CD4-positive, CD25-positive, alpha-beta regulatory T cell (primary cell): ENCODE measurements at regions not wholly inside any gene's neighbourhood (a gene's known extent, or its start where the extent isn't known, plus 50 kb on each side); places are given as distances from the start of the nearest gene placed in this dataset.

Experiments
- ATAC-seq, 2 donors: fragments of 150-1000 bp; cut with Tn5 transposase; one replicate each; pipeline ENCODE4 v1.10.0; 2021; ENCODE audit warnings: low read depth in 2 of 2, moderate number of reproducible peaks in 2 of 2, moderate library complexity in 1 of 2
- DNase-seq, 3 donors: peaks; one replicate each; pipeline versions ENCODE4 v3.0.0 to v3.0.0-alpha.2; 2012 to 2022; ENCODE audit warnings: mixed read lengths in 1 of 3
- H3K27ac ChIP-seq: one replicate; pipeline ENCODE4 v1.7.0; 2013; ENCODE audit warnings: mild to moderate bottlenecking, low read length; ENCODE audit not compliant: insufficient read depth, poor library complexity, severe bottlenecking
- H3K27me3 ChIP-seq: one replicate; pipeline ENCODE4 v1.7.0; 2013; ENCODE audit warnings: low read length; ENCODE audit not compliant: control insufficient read depth, insufficient read depth
- H3K36me3 ChIP-seq: one replicate; pipeline ENCODE4 v1.7.0; 2013; ENCODE audit warnings: mild to moderate bottlenecking, low read length, moderate library complexity; ENCODE audit not compliant: control insufficient read depth, insufficient read depth
- H3K4me1 ChIP-seq: 2 replicates; pipeline ENCODE4 v1.7.0; 2013; ENCODE audit warnings: mild to moderate bottlenecking, low read length; ENCODE audit not compliant: insufficient read depth, control insufficient read depth, poor library complexity, severe bottlenecking
- H3K4me3 ChIP-seq: one replicate; pipeline ENCODE4 v1.7.0; 2013; ENCODE audit warnings: low read depth, mild to moderate bottlenecking, low read length, moderate library complexity
- H3K9me3 ChIP-seq, 2 experiments: 1 replicate in 1 of 2; 2 replicates in 1 of 2; pipeline ENCODE4 v1.7.0; 2013; ENCODE audit warnings: low read length in 2 of 2, mild to moderate bottlenecking in 1 of 2, moderate library complexity in 1 of 2; ENCODE audit not compliant: control insufficient read depth in 2 of 2
- H3K27ac Mint-ChIP-seq, 3 donors: one replicate each; pipeline ENCODE4 v1.8.0; 2020 to 2022; ENCODE audit warnings: mild to moderate bottlenecking in 3 of 3, mixed read lengths in 3 of 3, moderate library complexity in 2 of 3
- H3K27me3 Mint-ChIP-seq: one replicate; pipeline ENCODE4 v1.8.0; 2022; ENCODE audit warnings: mild to moderate bottlenecking, mixed read lengths
- H3K36me3 Mint-ChIP-seq: one replicate; pipeline ENCODE4 v1.8.0; 2020; ENCODE audit warnings: mixed read lengths
- H3K4me1 Mint-ChIP-seq, 4 donors: one replicate each; pipeline ENCODE4 v1.8.0; 2020 to 2022; ENCODE audit warnings: mixed read lengths in 4 of 4, mild to moderate bottlenecking in 1 of 4
- H3K4me3 Mint-ChIP-seq, 4 donors: one replicate each; pipeline ENCODE4 v1.8.0; 2020 to 2022; ENCODE audit warnings: mild to moderate bottlenecking in 4 of 4, mixed read lengths in 4 of 4, moderate library complexity in 3 of 4
- H3K9me3 Mint-ChIP-seq, 7 donors: one replicate each; pipeline ENCODE4 v1.8.0; 2020 to 2022; ENCODE audit warnings: mixed read lengths in 7 of 7, mild to moderate bottlenecking in 3 of 7, moderate library complexity in 2 of 7

DNA sequence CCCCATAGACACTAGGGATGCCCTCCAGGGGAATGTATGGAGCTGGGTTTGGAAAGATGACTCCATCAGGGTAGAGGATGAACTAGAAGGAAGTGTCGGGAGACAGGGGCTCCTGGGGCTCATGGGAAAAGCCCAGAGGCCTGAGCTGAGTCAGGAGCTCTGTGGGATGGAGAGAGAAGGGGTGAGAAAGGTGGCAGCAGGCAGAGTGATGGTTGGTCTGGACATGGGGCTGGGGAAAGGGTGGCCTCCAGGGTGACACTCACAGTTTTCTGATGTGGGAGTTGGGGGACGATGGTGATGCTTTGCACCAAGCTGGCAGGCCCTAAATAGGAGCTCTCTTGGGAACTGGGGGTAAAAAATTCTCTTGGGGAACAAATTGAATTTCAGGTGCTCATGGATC lies 213.5 kb upstream of the MVB12B start:
- Mint-ChIP-seq H3K9me3 (no peaks in the 10 kb centered on the region), H3K27ac (no peak overlapping the region), H3K4me3 (no peak overlapping the region), H3K27me3 (peaks cover 4% of the 10 kb centered on the region), H3K4me1 (no peaks in the 10 kb centered on the region), H3K36me3 (no peaks in the 10 kb centered on the region)
- Histone ChIP-seq H3K9me3 (no peaks in the 10 kb centered on the region), H3K27me3 (no peaks in the 10 kb centered on the region), H3K4me1 (no peaks in the 10 kb centered on the region), H3K36me3 (no peaks in the 10 kb centered on the region), H3K4me3 (no peak overlapping the region), H3K27ac (no peak overlapping the region)
- DNase-seq (no peak), ATAC-seq (no peak)

DNA sequence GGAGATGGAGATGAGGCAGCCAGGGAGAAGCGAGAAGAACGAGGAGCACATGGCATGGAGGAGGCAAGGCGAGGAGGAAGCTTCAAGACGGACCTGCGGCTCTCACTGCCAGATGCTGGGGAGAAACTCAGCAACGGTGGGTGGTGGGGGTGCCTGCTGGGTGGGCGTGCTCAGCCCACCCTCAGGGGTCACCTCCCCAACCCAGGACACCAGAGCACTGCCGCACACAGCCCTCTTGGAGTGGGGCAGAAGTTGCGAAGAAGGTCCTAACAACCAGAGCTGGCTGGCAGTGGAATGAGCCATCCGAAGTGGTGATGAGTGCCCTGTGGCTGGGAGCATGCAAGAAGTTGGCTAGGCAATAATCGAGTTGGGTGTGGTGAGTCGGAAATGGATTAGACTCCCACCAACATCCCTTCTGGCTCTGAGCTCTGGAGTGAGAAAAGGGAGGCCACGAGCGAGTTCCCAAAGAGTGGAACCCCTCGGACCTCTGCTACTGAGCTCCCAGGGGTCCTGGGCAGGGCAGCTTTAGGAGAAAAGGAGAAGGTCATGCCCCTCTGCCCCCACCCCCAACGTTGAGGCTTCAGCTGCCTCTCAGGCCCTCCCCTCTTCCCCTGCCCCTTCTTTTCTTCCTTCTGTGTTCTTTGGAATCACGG lies 212.7 kb upstream of the MVB12B start:
- H3K36me3 Mint-ChIP-seq = no peaks in the 10 kb centered on the region
- ATAC-seq (no peak), DNase-seq (no peak)
- H3K27me3 ChIP-seq = no peaks in the 10 kb centered on the region
- no peaks in the 10 kb centered on the region for H3K9me3 ChIP-seq
- no peaks in the 10 kb centered on the region for H3K4me1 Mint-ChIP-seq
- no peak overlapping the region for H3K27ac Mint-ChIP-seq
- no peaks in the 10 kb centered on the region for H3K4me1 ChIP-seq
- H3K4me3 Mint-ChIP-seq = no peak overlapping the region
- H3K27ac ChIP-seq = no peak overlapping the region
- no peaks in the 10 kb centered on the region for H3K36me3 ChIP-seq
- H3K4me3 ChIP-seq = no peak overlapping the region
- no peaks in the 10 kb centered on the region for H3K9me3 Mint-ChIP-seq
- peaks cover 4% of the 10 kb centered on the region for H3K27me3 Mint-ChIP-seq

DNA sequence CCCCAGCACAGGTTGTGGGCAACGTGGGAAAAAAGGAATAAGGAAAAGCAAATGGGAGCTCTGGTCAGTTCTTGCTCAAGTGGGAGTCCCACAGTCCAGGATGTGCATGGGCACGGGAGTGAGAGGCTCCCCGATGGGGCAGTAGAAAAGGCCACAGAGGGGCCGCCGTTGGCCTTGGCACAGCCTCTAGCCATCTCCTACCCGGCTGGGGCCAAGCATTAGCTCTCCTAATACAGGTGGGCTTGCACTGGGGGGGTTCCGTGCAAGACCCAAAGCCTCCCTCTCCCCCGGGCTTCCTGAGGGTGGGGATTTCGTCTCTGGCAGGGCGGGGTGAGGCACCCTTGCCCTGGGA lies 212.2 kb upstream of the MVB12B start:
- ATAC-seq = no peak
- Mint-ChIP-seq H3K4me1 (no peaks in the 10 kb centered on the region), H3K27ac (no peak overlapping the region), H3K27me3 (peaks cover 4% of the 10 kb centered on the region), H3K9me3 (no peaks in the 10 kb centered on the region), H3K4me3 (no peak overlapping the region), H3K36me3 (no peaks in the 10 kb centered on the region)
- Histone ChIP-seq H3K27me3 (no peaks in the 10 kb centered on the region), H3K4me3 (no peak overlapping the region), H3K9me3 (no peaks in the 10 kb centered on the region), H3K27ac (no peak overlapping the region), H3K4me1 (no peaks in the 10 kb centered on the region), H3K36me3 (no peaks in the 10 kb centered on the region)
- no peak for DNase-seq

DNA sequence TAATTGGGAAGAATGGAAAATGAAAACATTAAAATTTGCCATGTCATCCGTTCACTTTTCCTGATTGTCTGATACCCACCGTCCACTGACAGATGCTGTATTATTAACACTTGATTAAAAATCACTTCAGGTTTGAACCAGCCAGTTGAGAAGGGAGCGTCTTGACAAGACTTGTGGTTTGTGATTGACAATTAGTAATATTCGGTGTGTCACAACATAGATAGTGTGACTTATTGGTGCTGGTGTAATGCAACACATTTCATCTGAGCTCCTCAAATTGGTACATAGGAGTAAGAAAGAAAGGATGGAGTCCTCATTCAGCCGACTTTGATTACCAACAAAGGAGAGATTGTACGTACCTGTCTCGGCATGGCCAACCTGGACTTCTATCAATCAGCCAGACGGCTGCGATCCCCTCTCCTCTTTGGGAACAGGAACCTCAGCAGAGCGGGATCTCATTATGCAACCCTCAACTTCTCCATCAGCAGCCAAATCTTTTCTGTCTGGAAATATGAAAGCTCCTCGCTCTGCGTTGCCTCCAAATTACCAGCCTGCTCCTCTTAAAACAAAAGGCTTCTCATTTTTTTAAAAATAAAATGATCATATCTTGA lies 211.7 kb upstream of the MVB12B start:
- no peak overlapping the region for H3K4me3 Mint-ChIP-seq
- Histone ChIP-seq H3K27ac (no peak overlapping the region), H3K9me3 (no peaks in the 10 kb centered on the region), H3K27me3 (no peaks in the 10 kb centered on the region), H3K4me3 (no peak overlapping the region), H3K4me1 (no peaks in the 10 kb centered on the region), H3K36me3 (no peaks in the 10 kb centered on the region)
- H3K36me3 Mint-ChIP-seq = no peaks in the 10 kb centered on the region
- no peak for DNase-seq
- H3K4me1 Mint-ChIP-seq = no peaks in the 10 kb centered on the region
- no peak for ATAC-seq
- H3K27me3 Mint-ChIP-seq = peaks cover 4% of the 10 kb centered on the region
- H3K9me3 Mint-ChIP-seq = no peaks in the 10 kb centered on the region
- no peak overlapping the region for H3K27ac Mint-ChIP-seq

DNA sequence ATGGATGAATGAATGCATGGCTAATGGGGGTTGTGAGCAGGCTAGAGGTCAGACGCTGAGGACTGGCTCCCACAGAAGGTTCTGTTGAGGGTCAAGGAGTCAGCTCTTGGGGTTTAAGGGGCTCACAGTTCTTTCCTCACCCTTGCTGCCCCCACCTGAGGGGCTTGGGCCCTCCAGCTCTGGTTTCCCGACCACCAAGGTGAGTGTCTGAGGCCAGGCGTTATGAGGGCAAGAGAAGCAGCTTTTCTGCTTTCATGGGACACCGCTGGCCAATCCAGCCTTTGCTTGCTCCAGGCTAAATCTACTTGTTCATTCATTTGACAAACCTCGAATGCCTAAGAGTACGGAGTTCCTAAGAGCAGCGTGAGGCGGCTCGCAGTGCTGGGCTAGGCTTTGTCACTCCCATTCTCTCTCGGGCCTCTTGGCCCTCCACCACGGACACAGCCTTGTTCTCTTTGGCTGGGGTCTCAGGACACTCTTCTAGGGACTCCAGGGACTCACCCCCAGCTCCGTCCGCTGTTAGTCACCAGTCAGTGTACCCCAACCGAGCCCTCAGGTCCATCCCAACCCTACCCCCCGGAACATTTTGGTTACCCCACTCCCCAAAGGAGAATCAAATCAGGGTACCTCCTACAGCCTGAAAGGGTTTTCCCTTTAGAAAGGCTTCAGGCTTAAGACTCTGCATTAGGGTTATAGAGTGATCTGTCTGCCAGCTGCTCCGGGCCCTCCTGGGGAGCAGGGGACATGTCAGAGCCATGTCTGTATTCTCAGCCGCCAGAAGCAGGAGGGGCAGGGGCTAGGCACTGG lies 210.1 kb upstream of the MVB12B start:
- DNase-seq = no peak

DNA sequence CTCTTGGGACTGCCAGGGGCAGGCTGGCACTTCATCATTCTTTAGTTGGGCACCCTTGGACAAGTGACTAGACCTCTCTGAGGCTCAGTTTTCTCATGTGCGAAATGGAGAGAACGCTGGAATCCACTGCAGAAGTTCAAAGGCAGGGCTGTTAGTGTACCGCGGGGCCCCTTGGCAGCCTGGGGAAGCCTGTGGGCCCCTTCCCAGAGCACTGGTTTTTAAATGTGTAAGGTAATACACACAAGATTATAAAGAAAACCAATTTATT lies 209.5 kb upstream of the MVB12B start:
- H3K27me3 Mint-ChIP-seq = peaks cover 4% of the 10 kb centered on the region

More for the DNA sequence above, 210.1 kb upstream of the MVB12B start:
- Histone ChIP-seq H3K4me3 (no peak overlapping the region), H3K36me3 (no peaks in the 10 kb centered on the region), H3K4me1 (no peaks in the 10 kb centered on the region), H3K9me3 (no peaks in the 10 kb centered on the region), H3K27ac (no peak overlapping the region), H3K27me3 (no peaks in the 10 kb centered on the region)
- H3K9me3 Mint-ChIP-seq = no peaks in the 10 kb centered on the region
- ATAC-seq = no peak
- no peak overlapping the region for H3K27ac Mint-ChIP-seq
- no peaks in the 10 kb centered on the region for H3K4me1 Mint-ChIP-seq
- no peaks in the 10 kb centered on the region for H3K36me3 Mint-ChIP-seq
- peaks cover 4% of the 10 kb centered on the region for H3K27me3 Mint-ChIP-seq
- H3K4me3 Mint-ChIP-seq = no peak overlapping the region

DNA sequence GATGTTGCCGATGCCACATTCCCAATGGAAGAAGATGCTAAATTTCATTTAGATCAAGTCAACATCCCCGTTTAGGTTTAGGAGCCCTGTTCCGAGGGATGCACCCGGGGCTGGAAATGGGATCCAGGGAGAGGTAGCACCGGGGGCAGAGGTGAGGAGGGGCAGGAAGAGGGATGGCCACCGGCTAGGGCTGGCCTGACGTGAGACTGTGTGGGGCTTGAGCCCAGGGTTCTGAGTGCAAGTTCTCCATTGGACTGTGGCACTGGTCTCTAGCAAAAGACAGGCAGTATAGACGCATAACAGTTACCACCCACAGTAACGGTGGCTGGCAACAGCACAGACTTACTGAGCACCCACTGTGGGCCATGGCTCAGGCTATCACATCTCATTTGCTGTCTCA lies 209.0 kb upstream of the MVB12B start:
- Mint-ChIP-seq H3K36me3 (no peaks in the 10 kb centered on the region), H3K9me3 (no peaks in the 10 kb centered on the region), H3K4me1 (no peaks in the 10 kb centered on the region), H3K27ac (no peak overlapping the region), H3K4me3 (no peak overlapping the region), H3K27me3 (peaks cover 4% of the 10 kb centered on the region)
- Histone ChIP-seq H3K9me3 (no peaks in the 10 kb centered on the region), H3K4me3 (no peak overlapping the region), H3K27ac (no peak overlapping the region), H3K27me3 (no peaks in the 10 kb centered on the region), H3K36me3 (no peaks in the 10 kb centered on the region), H3K4me1 (no peaks in the 10 kb centered on the region)
- ATAC-seq (no peak), DNase-seq (no peak)

More for the DNA sequence above, 209.5 kb upstream of the MVB12B start:
- no peaks in the 10 kb centered on the region for H3K9me3 Mint-ChIP-seq
- no peak overlapping the region for H3K27ac Mint-ChIP-seq
- Histone ChIP-seq H3K4me1 (no peaks in the 10 kb centered on the region), H3K27ac (no peak overlapping the region), H3K9me3 (no peaks in the 10 kb centered on the region), H3K27me3 (no peaks in the 10 kb centered on the region), H3K36me3 (no peaks in the 10 kb centered on the region), H3K4me3 (no peak overlapping the region)
- ATAC-seq (no peak), DNase-seq (no peak)
- no peaks in the 10 kb centered on the region for H3K36me3 Mint-ChIP-seq
- no peaks in the 10 kb centered on the region for H3K4me1 Mint-ChIP-seq
- H3K4me3 Mint-ChIP-seq = no peak overlapping the region

DNA sequence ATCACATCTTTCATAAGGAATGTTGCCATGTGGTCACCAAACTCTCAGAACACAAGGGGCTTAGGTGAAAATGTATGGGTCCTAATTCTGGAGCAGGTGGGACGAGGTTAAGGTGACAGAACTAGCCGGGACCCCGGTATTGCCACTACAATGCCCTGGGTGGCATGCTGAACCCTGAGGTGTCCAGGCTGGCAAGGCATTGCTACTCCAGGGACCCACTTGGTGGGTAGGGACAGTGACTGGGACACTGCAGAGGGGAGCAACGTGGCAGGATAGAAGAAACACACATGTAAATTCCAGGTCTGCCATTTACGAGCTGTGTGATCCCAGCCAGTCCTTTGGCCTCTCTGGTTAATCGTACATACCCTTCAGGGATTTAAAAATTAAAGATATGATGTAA lies 206.9 kb upstream of the MVB12B start:
- Histone ChIP-seq H3K9me3 (no peaks in the 10 kb centered on the region), H3K27ac (no peak overlapping the region), H3K36me3 (no peaks in the 10 kb centered on the region), H3K4me3 (no peak overlapping the region), H3K4me1 (no peaks in the 10 kb centered on the region), H3K27me3 (peaks cover 5% of the 10 kb centered on the region)
- H3K27me3 Mint-ChIP-seq = peaks cover 8% of the 10 kb centered on the region
- no peaks in the 10 kb centered on the region for H3K36me3 Mint-ChIP-seq
- H3K27ac Mint-ChIP-seq = no peak overlapping the region
- H3K9me3 Mint-ChIP-seq = peaks cover 0 to 2% (median 0%) of the 10 kb centered on the region in 7 donors
- DNase-seq (no peak), ATAC-seq (no peak)
- no peak overlapping the region for H3K4me3 Mint-ChIP-seq
- H3K4me1 Mint-ChIP-seq = no peaks in the 10 kb centered on the region
